Activated CD8-positive, alpha-beta memory T cell treated with anti-CD3 and anti-CD28 coated beads for 1 hour (primary cell): ENCODE measurements at regions not wholly inside any gene's neighbourhood (a gene's known extent, or its start where the extent isn't known, plus 50 kb on each side); places are given as distances from the start of the nearest gene placed in this dataset.

Experiments used
- DNase-seq, 2 donors: peaks; one replicate each; pipeline ENCODE4 v3.0.0-alpha.2; 2020; ENCODE audit warnings: low read depth in 1 of 2; ENCODE audit errors: extremely low read depth in 1 of 2

DNA sequence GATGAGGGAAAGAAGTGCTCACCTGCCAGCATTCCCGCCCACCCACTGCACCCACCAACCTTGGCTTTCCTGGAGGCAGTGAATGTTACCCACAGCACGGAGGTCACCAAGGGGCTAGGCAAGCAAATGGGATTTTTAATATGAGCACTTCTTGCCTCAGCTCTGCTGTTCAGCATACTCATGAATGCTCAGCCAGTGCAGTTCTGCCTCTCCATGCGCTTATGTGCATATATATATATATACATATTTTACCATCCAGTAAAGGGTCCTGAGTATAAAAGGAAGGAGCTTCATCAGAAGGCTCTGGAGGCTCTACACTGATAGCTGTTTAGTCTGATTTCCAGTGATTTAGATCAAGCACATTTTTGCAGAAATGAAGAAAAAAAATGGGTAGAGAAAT lies 366.9 kb downstream of the SIPA1L2 start:
- no peak for DNase-seq

DNA sequence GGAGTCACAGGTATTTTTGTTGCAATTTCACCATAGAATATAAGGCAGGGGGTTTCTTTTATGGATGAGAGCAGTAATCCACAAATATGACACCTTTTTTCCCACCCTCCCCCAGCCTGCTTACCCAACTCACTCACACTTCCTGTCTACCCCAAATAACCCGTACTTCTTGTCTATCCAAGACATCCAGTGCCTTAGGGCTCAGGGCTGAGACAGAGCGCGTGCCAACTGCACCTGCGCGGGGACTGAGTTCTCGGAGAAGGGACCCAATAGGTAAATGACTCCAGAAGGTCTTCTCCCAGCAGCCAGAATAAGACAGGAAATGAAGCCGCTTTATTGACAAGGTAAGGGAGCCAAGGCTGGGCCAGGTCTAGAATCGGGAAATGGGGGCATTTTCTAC lies 369.1 kb downstream of the SIPA1L2 start:
- DNase-seq = no peak

DNA sequence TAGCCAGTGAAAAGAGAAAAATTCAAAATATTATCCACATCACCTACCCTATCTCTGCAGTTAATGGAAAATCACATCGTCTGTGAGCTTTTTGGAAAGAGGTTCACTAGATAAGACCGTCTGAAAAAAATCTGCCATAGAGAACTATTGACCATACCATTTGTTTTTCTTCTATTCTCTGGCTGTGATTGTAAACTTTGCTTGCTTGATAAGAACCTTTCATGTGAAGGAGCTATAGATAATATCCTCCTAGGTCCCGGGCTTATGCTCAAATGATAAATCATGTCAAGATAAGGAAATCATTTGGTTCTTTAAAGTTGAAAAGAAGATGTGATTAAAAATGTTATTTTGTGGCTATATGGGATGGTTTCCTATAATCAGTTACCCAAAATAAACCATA lies 369.9 kb downstream of the SIPA1L2 start:
- DNase-seq = no peak

DNA sequence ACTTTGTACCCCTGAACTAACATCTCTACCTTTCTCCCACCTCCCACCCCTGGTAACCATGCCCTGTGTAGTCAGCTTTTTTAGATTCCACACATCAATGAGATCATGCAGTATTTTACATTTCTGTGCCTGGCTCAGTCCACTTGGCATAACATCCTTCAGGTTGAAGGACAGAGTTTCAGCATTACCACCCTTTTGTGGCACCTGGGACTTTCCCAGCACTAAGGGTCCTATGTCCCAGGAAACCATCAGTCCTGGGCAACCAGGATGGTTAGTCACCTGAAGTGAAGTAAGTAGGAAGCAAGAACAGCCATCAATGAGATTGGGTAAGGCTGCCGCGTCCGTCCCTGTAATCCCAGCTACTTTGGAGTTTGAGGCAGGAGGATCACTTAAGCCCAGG lies 370.6 kb downstream of the SIPA1L2 start:
- DNase-seq = no peak

DNA sequence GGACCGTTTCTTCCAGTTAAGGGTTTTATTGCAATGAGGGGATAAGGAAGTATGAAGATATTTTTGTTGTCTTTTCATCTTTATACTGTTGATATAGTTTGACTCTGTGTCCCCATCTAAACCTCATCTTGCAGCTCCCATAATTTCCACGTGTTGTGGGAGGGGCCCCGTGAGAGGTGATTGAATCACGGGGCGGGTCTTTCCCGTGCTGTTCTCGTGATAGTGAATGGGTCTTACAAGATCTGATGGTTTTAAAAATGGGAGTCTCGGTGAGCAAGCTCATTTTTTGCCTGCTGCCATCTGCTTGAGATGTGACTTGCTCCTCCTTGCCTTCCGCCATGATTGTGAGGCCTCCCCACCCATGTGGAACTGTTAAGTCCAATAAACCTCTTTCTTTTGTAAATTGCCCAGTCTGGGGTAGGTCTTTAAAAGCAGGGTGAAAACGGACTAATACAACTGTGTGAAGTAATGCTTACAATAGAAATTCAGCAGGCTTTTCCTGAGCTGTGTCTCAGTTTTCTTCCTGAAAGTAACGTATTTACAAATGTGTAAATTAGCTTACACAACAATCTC lies 377.3 kb downstream of the SIPA1L2 start:
- DNase-seq = no peak

DNA sequence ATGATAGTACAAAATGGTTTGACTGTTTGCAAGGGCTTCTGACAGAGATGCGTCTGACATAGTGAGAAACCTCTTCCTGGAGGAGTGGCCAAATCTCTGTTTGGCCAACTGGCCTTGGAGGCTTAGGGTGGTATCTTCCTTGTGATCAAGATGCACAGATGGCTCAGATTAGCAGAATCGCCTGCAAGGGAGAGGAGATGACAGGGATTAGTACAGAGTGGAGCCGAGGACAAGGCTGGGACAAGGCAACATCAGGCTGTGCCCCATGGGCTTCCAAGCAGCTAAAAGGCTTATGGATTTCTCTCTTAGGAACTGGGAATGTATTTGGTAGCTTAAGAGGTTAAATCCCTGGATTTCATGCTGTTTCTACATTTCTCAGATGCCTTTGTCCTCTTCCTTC lies 379.1 kb downstream of the SIPA1L2 start:
- no peak for DNase-seq

DNA sequence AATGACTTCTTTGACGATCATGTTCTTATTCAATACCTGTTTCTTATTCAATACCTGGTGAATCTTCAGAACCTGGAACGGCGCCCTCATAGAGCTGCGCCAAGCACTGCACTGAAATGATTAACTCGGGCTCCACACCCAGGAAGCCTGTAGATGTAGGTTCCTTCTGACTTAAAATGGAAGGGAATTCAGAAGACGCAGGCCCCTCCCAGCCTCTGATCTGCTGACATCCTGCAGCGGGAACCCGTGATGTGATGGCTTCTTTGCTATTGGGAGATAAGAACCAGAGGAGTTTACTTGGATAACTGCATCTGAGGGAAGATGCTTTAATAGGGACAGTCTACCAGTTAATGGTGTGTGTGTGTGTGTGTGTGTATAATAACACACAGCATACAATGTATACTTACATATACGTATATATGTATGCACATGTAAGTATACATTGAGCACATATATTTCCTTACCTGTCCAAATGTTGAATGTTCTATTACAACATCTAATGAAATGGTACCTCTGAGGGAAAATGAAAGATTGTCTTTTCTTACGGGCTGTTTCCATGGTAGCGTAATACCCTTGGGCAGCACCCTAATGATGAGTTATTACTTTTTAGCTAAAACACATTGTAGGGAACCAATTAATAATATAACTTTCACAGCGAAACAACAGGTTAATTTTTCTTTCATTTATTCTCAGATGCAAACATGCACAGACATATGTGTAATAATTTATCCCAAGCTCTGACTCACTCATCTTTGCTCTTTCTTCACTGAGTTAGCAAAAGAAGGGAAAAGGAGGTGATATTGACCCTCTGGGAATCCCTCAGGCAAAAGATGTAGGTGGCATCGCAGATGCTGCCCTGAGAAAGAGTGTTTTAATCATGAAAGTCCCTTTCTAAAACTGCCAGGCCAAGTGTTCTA lies 379.8 kb downstream of the SIPA1L2 start:
- no peak for DNase-seq

DNA sequence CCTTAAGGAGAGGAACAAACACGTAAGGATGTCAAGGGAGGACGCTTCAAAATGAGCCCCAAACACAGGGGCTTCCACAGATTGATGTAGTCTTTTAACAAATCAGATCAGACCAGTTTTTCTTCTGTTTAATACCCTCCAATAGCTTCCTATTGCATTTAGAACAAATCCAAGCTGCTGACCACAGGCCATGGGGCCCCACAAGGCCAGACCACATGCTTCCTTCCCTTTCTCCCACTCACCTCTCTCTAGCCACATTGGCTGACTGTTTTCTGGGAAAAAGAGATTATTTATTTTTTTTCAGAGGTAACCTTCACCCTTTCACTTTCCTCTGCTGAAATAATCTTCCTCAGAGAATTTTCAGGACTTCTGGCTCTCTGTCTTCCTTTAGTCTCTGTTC lies 380.6 kb downstream of the SIPA1L2 start:
- no peak for DNase-seq

DNA sequence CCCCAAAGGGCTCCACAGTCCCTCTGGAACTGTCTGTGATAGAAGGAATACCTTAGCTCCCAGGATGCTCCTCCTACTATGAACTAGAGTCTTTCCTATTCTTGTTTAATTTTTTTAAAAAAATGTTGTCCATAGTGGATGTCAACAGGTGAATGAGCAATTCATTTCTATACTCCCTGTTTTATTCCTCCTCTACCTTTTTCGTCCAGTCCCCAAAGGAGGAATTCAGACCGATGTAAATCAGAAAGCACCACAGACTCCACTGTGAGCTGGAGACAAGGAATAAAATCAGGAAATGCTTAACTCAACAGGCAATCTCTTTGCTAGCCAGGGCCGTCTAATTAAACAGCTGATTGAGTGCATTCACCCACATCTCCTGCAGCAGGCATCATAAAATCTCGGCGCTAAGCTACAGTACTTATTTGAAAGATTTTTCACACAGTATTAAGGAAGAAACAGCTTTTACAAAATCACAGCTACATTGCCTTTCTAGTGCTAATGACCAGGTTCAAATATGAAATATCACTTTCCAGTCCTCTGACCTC lies 381.6 kb downstream of the SIPA1L2 start:
- DNase-seq = no peak

DNA sequence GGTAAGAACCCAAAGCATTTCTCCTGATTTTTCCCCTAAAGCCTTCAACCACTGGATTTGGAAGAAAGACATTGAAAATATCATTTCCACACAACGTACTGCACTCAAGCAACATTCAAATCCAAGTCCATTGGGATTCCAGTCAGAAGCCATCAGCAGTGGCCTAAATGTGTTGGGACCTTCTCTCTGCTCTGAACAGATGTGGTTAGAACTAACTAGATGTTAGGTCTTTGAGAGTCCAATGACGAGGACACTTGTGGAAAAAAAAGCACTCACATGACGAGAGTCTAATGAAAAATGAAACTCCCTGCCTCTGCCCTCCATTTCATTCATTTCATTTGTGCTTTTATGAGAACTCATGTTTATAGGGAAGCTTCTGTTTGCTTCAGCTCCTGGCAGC lies 382.3 kb downstream of the SIPA1L2 start:
- no peak for DNase-seq

DNA sequence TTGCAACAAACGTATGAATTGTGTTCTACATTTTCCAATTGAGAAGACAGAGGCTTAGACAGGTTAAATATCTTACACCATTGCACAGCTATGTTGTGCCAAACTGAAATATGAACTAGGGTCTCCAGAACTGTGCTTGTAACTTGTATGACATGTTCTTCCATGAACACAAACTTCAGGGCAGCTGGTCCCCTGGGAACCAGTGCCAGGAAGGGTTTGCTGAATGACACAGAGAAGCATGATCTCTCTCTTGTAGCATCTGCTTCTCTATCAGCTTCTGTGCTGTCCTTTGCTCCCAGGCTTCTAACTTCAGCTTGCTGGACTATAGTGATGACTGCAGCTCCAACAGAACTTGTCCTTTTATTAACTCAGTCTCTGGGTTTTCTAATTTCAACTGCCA lies 385.5 kb downstream of the SIPA1L2 start:
- no peak for DNase-seq

DNA sequence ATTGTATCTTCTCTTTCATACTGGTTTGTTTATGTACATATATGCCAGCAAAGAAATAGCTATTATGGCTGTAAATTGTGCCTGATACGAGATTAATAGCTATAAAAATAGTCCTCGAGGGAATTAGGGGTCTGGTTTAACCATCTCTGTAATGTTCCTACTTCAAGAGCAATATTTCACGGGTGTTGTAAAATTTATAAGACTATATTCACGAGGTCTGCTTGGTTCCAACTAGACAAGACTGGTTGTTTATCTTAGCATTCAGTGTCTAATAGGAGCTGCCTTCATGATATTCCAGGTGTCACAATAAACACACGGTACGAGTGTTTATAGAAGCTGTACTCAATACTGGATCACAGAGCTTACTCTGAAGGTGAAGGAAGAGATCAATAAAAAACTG lies 389.9 kb downstream of the SIPA1L2 start:
- no peak for DNase-seq

DNA sequence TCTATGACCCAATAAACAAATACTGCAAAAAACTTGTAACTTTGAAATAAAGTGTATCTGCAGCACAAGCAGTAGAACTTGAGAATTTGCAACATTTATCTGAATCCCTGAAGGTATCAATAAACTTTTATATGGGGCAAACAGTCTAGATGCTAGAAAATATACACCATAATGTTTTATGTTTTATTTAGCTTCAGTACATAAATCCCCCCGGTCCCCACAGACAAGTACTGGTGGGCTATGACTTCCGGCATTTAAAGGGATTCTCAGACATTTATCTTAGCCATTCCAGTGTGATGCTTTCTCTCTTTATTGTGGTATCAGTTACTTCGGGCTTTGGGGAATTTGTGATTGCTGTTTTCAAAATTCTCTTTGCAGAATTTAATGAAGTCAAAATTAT lies 390.4 kb downstream of the SIPA1L2 start:
- no peak for DNase-seq

DNA sequence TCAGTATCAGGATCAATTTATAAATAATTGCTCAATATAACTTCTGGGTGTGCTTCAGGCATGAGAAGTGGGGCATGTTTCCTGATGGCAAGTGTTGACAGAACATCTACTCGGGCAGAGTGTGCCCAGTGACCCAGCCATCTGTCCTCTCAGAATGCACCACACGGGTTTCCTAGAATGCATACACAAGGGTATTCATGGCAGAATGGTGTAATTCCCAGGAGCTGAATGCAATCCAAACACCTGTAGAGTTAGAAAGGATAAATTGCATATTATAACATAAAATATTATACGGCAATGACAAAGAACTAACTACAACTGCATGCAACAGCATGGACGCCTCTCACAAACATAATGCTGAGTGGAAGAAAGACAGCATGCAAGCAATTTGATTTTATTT lies 391.9 kb downstream of the SIPA1L2 start:
- DNase-seq = no peak

DNA sequence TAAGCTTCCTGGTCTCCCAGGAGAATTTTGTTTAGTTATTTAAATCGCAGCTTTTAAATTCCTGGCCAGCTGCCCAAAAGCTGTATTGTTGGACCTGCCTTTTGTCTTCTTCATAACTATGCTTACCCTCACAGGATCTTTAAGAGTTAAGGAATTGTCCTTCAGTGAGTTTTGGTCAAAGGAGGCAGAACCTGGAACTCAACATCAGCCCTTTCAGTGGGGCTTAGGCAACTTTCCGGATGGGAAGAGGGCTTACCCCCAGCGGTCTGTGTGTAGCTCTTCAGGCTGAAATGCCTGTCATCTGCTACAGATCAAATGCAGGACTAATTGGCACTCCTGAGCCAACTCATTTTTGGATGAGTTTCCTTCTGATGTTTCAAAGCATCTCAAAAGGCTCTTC lies 402.6 kb downstream of the SIPA1L2 start:
- DNase-seq = no peak

DNA sequence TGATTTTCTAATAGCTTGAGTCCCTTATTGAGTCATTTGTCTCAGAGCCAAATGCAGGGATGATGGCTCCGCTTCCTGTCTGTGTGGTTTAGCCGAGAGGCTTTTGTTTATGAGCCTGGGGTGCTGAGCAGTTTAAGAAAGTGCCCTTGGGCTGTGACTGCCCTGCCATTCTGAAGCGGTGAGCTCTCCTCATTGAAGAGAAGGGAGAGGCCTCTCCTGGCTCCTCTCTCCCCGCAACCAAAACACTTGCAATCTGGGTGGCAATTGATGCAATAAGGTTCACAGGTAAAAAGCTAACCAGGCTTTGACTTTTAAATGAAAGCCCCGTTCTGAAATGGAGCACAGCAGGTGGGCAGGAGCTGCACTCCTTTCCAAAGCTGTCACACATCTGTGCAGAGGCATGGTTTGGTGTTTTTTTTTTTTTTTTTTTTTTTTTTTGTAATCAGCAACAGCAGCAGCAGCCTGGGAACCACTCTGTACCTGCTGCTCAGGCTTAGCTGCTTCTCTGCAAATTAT lies 403.7 kb downstream of the SIPA1L2 start:
- no peak for DNase-seq

DNA sequence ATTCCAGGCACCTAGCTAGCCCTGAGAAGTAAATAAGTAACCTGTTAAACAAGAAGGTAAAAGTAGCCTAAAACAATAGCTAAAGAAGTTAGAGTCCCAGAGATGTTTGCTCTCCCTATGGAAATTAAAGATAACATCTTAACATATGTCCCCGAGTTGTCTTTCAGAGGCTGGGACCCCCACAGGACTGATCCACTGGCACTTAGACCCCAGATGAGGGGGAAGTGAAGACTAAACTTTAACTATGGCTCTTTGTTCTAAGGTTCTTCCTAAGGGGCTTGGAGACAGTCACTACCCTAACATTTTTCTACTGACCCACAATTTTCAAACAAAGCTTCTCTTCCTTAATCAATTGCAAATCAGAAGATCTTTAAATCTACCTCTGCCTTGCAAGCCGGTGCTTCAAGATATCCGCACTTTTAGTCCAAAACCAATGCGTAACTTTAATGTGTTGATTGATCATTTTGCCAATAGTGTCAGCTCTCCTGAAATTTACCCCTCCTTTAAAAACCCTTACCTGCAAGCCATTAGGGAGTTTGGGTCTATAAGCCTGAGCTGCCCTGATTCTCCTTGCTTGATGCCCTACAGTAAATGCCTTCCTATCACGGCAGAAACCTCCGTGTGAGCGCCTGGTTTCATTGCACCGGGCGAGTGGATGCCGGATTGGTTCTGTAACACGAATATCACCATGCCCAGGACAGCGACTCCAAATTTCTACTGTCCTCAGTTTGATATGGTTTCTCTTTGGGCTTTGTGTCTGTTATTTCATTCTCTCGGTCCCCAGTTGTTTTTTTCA lies 404.4 kb downstream of the SIPA1L2 start:
- no peak for DNase-seq

DNA sequence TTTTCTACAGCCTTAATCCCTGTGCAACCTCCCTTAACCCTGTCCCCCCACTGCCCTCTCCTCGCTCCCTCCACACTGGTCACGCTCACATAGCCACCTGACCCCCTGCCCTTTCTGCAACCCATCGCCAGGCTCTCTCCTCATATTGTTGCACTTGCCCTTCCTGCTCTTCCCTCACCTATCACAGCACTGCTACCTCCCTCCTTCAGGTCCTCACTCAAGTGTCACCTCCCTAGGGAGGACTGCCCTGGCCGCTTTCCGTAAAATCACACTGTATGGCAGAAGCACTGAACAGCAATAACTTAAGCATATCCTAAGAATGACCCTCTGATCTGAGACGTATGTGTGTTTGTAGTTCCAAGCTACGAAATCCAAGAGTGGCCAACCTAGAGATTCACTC lies 406.0 kb downstream of the SIPA1L2 start:
- no peak for DNase-seq

DNA sequence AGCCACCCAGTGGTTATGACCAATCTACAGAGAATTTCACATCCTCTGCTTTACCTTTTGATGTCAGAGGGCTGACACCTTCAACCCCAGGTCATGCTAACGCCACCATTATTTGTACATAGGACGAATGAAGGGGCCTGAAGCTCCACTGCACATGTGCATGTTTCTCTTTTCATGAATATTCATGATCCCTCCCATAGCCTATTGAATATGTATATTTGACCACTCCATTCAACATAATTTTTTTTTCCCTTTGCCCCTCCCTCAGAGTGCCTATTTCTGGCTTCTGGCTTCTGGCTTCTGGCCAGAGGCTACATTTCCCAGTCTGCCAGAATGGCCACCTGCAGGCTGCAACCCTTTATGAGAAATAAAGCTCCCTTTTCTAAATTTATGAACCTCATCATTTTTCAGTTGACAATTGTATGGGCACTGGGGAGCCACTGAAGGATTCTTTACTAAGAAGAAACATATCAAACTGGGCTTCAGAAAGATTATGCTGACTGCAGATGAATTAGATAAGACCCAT lies 406.7 kb downstream of the SIPA1L2 start:
- DNase-seq = no peak

DNA sequence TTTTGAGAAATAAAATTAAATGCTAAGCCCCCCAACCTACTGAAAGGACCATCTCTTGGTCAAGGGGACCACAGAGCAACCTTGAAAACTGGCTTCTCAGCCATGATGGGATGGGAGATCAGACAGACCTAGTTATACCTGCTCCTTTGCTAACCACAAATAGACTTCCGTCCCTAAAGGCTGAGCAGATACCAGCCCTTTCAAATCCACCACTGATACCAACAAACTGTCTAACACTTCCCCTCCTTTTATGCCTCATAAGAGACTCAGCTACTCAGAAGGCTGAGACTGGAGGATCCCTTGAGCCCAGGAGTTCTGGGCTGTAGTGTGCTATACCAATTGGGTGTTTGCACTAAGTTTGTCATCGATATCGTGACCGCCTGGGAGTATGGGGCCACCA lies 407.3 kb downstream of the SIPA1L2 start:
- DNase-seq = no peak
